IPS-15b (cell line): ENCODE measurements at regions not wholly inside any gene's neighbourhood (a gene's known extent, or its start where the extent isn't known, plus 50 kb on each side); places are given as distances from the start of the nearest gene placed in this dataset.
"Not testable (repeated sequence)": the region's sequence is repeated elsewhere in the genome, so short reads cannot be mapped to it uniquely, and the experiment has no call there.

Experiments
- H3K27me3 ChIP-seq: one replicate; pipeline ENCODE4 v1.6.1; 2013; ENCODE audit warnings: low read length; ENCODE audit not compliant: control insufficient read depth, insufficient read depth
- H3K36me3 ChIP-seq: one replicate; pipeline ENCODE4 v1.6.1; 2013; ENCODE audit warnings: low read length; ENCODE audit not compliant: control insufficient read depth, insufficient read depth
- H3K4me1 ChIP-seq: one replicate; pipeline ENCODE4 v1.6.1; 2013; ENCODE audit warnings: mild to moderate bottlenecking, low read length; ENCODE audit not compliant: control insufficient read depth, insufficient read depth
- H3K4me3 ChIP-seq: one replicate; pipeline ENCODE4 v1.5.1; 2013; ENCODE audit warnings: low read depth, low read length
- H3K9ac ChIP-seq: one replicate; pipeline ENCODE4 v1.6.1; 2013; ENCODE audit warnings: low read depth, mild to moderate bottlenecking, low read length
- H3K9me3 ChIP-seq: one replicate; pipeline ENCODE4 v1.6.1; 2013; ENCODE audit warnings: mild to moderate bottlenecking, low read length; ENCODE audit not compliant: control insufficient read depth, insufficient read depth

GRCh38 chr14:43669355-43669754, 837.7 kb downstream of the FSCB start:
- Histone ChIP-seq H3K4me3 (no peak overlapping the region), H3K36me3 (no peaks in the 10 kb centered on the region), H3K4me1 (no peaks in the 10 kb centered on the region), H3K27me3 (no peaks in the 10 kb centered on the region), H3K9me3 (no peaks in the 10 kb centered on the region), H3K9ac (no peak overlapping the region)

DNA sequence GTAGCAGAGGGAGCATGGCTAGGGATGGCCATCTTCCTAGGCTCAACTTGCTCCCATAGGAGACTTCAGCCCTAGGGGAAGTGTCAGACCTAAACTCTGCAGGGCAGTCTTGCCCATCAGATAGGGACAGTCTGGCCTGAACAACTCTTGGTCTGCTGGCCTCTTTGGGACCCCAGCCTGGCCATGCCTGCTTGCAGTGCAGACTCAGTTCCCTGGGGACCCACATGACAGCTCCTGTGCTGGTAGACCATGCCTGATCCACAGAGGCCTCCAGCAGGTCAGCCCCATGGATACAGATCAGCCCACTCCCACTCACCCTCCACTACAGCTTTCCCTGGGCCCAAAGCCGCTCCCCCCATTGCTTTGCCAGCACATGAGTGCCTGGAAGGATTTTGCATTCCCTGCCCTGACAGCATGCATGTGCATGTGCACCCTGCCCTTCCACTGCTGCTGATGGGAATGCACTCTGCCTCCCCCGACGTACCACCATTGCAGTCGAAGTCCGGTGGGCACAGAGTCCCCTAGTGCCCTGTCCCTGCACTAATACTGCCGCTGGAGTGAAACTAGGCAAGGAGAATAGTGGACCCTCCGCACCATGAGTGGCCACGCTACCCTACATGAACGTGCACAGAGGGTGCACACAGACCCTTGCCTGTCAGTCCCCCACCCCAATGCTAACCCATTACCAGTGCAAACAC, 841.4 kb downstream of the FSCB start:
- H3K36me3 ChIP-seq = no peaks in the 10 kb centered on the region
- H3K9me3 ChIP-seq = no peaks in the 10 kb centered on the region
- H3K4me3 ChIP-seq = no peak overlapping the region
- H3K9ac ChIP-seq = no peak overlapping the region
- no peaks in the 10 kb centered on the region for H3K4me1 ChIP-seq
- no peaks in the 10 kb centered on the region for H3K27me3 ChIP-seq

- H3K27me3 ChIP-seq, H3K4me1 ChIP-seq, H3K9ac ChIP-seq, H3K9me3 ChIP-seq, H3K36me3 ChIP-seq, H3K4me3 ChIP-seq: not testable (repeated sequence)
Observed at GRCh38 chr14:43655194-43655593, 851.9 kb downstream of the FSCB start.

- Histone ChIP-seq H3K9ac (no peak overlapping the region), H3K36me3 (no peaks in the 10 kb centered on the region), H3K27me3 (no peaks in the 10 kb centered on the region), H3K9me3 (no peaks in the 10 kb centered on the region), H3K4me3 (no peak overlapping the region), H3K4me1 (no peaks in the 10 kb centered on the region)
Observed at GRCh38 chr14:43651896-43652295, 855.2 kb downstream of the FSCB start.

- Histone ChIP-seq H3K9ac (no peak overlapping the region), H3K36me3 (no peaks in the 10 kb centered on the region), H3K4me1 (no peaks in the 10 kb centered on the region), H3K4me3 (no peak overlapping the region), H3K27me3 (no peaks in the 10 kb centered on the region), H3K9me3 (no peaks in the 10 kb centered on the region)
Observed at GRCh38 chr14:43651185-43651787, 855.8 kb downstream of the FSCB start.

DNA sequence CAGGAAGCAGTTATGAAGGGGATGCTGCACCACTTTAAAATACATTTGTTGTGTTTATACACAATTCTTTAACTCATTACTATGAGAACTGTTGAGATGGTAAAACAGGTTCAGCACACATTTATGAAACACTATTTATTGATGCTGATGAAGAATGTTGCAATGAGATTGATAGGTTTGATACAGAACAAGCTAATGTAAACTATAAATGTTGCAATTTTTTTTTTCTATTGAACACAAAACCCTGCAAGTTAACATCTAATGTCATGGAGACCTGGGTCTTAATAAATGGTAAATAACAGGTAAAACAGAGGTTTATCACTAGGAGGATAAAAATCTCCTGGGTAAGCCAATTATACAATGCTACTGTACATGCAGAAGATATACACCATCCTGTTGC, 857.6 kb downstream of the FSCB start:
- Histone ChIP-seq H3K9me3 (no peaks in the 10 kb centered on the region), H3K4me3 (no peak overlapping the region), H3K9ac (no peak overlapping the region), H3K4me1 (no peaks in the 10 kb centered on the region), H3K27me3 (no peaks in the 10 kb centered on the region), H3K36me3 (no peaks in the 10 kb centered on the region)

GRCh38 chr14:43647302-43647701, 859.8 kb downstream of the FSCB start:
- Histone ChIP-seq H3K4me1 (no peaks in the 10 kb centered on the region), H3K9ac (no peak overlapping the region), H3K4me3 (no peak overlapping the region), H3K27me3 (no peaks in the 10 kb centered on the region), H3K9me3 (no peaks in the 10 kb centered on the region), H3K36me3 (no peaks in the 10 kb centered on the region)

DNA sequence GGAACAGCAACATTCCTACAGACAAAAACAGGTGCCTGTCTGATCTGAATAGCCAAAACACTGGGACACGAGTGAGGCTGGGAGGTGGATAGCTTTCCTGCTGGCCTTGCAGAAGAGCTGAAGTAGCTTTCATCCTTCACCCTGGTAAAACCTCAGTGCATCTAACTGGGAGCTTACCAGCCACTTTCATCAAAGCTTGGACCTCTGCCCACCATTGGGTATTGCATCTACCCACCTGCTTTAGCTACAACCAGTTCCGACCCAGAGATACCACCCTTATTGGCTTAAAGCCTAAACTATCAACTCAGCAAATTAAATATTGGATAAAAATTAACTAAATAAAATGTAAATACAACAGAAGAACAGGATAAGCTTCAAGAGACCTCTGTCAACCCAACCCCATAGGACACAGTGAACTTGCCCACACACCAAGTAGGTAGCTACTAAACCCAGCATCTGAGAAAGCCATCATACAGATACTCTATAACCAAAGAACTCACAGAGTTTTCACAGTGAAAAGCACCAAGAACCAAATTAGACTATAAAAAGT, 866.3 kb downstream of the FSCB start:
- Histone ChIP-seq H3K36me3 (no peaks in the 10 kb centered on the region), H3K4me1 (no peaks in the 10 kb centered on the region), H3K4me3 (no peak overlapping the region)

DNA sequence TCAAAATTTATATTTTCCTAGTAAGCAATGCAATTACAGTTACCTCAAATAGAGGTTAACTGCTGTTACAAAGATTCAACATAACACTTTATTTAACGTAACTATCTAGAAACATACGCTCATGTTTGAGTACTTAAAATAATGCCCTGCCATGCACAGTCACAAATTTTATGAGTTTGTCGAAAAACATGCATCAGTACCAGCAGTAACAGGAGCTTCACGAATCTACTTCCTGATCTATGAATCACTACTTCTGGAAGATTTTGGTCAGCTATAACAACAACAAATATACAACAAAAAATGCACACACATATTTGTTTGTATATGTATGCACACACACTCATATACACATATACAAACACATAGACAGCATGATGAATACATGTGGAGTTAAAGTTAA, 881.8 kb downstream of the FSCB start:
- Histone ChIP-seq H3K9me3 (no peaks in the 10 kb centered on the region), H3K4me1 (no peaks in the 10 kb centered on the region), H3K27me3 (no peaks in the 10 kb centered on the region), H3K36me3 (no peaks in the 10 kb centered on the region), H3K9ac (no peak overlapping the region), H3K4me3 (no peak overlapping the region)

More for the DNA sequence above, 866.3 kb downstream of the FSCB start:
- H3K9ac ChIP-seq = no peak overlapping the region
- H3K27me3 ChIP-seq = no peaks in the 10 kb centered on the region
- no peaks in the 10 kb centered on the region for H3K9me3 ChIP-seq

- Histone ChIP-seq H3K36me3 (no peaks in the 10 kb centered on the region), H3K4me1 (no peaks in the 10 kb centered on the region), H3K27me3 (no peaks in the 10 kb centered on the region), H3K9ac (no peak overlapping the region), H3K9me3 (no peaks in the 10 kb centered on the region), H3K4me3 (no peak overlapping the region)
Observed at GRCh38 chr14:43621282-43621681, 885.8 kb downstream of the FSCB start.

DNA sequence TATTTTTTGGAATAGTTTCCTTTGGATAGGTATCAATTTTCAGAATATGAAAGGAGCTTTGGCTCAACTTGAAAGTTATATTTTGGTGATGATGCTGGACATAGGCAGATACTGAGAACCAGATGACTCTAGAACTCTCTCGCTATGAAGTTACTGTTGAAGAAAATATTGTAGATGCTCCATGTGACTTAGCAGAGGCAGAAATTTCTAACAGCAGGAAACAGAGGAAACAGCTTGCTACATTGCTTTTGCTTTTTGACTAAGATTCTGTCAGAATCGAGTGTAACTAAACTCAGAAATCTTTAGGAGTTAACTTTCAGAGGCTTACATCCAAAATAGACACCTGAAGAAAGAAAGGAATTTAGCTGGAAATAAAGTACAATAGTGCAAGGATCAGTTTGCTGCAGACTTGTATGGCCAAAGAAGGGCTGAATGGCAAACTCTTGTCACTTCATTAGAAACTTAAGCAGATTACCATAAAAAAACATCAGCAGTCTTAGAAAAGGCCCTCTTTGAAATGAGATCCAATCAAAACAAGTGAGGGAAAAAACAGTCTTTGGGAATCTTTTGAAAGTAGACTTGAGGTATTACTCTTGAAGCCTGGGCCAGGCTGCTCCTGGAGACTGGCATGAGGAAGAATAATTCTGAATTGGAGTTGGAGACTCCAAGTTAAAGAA, 911.8 kb downstream of the FSCB start:
- Histone ChIP-seq H3K36me3 (no peaks in the 10 kb centered on the region), H3K4me3 (no peak overlapping the region), H3K9me3 (no peaks in the 10 kb centered on the region), H3K9ac (no peak overlapping the region), H3K4me1 (no peaks in the 10 kb centered on the region), H3K27me3 (no peaks in the 10 kb centered on the region)

GRCh38 chr14:43591776-43592175, 915.3 kb downstream of the FSCB start:
- Histone ChIP-seq H3K36me3 (no peaks in the 10 kb centered on the region), H3K9ac (no peak overlapping the region), H3K9me3 (no peaks in the 10 kb centered on the region), H3K4me1 (peaks cover 3% of the 10 kb centered on the region), H3K4me3 (no peak overlapping the region), H3K27me3 (no peaks in the 10 kb centered on the region)
